Dermis microvascular lymphatic vessel endothelial cell (primary cell): ENCODE measurements at regions not wholly inside any gene's neighbourhood (a gene's known extent, or its start where the extent isn't known, plus 50 kb on each side); places are given as distances from the start of the nearest gene placed in this dataset.

Experiments used
- DNase-seq, 2 donors: peaks; one replicate each; pipeline versions ENCODE4 v3.0.0 to v3.0.0-alpha.2; 2010; ENCODE audit warnings: low read depth in 2 of 2

- peak in 1 of 2 donors; percentile 43 for DNase-seq
Observed at GRCh38 chr7:86947929-86948328, 111.5 kb downstream of the ELAPOR2 start.

- DNase-seq: no peak
Observed at GRCh38 chr7:86943447-86943846, 116.0 kb downstream of the ELAPOR2 start.

- DNase-seq: no peak
Observed at GRCh38 chr7:86942995-86943394, 116.5 kb downstream of the ELAPOR2 start.

- DNase-seq: peak in 1 of 2 donors; percentile 22
Observed at GRCh38 chr7:86942081-86942480, 117.4 kb downstream of the ELAPOR2 start.

GRCh38 chr7:86939197-86939814, 120.1 kb downstream of the ELAPOR2 start:
- peak; percentile 76 to 81 for DNase-seq

GRCh38 chr7:86937363-86937878, 122.0 kb downstream of the ELAPOR2 start:
- DNase-seq: no peak

- no peak for DNase-seq
Observed at GRCh38 chr7:86933295-86933845, 126.1 kb downstream of the ELAPOR2 start.

GRCh38 chr7:86932038-86932512, 127.4 kb downstream of the ELAPOR2 start:
- DNase-seq: peak in 1 of 2 donors; percentile 75

GRCh38 chr7:86931439-86931838, 128.0 kb downstream of the ELAPOR2 start:
- DNase-seq: no peak

- DNase-seq: no peak
Observed at GRCh38 chr7:86930554-86931307, 128.7 kb downstream of the ELAPOR2 start.

GRCh38 chr7:86929293-86930109, 130.0 kb downstream of the ELAPOR2 start:
- no peak for DNase-seq

GRCh38 chr7:86928308-86928707, 131.1 kb downstream of the ELAPOR2 start:
- DNase-seq: no peak

GRCh38 chr7:86926732-86927131, 132.7 kb downstream of the ELAPOR2 start:
- DNase-seq: peak; percentile 31 to 61

GRCh38 chr7:86925221-86925620, 134.2 kb downstream of the ELAPOR2 start:
- DNase-seq: no peak

GRCh38 chr7:86923527-86923926, 135.9 kb downstream of the ELAPOR2 start:
- no peak for DNase-seq

- no peak for DNase-seq
Observed at GRCh38 chr7:86920154-86920553, 139.3 kb downstream of the ELAPOR2 start.

- DNase-seq: no peak
Observed at GRCh38 chr7:86918245-86918644, 141.2 kb downstream of the ELAPOR2 start.

- DNase-seq: no peak
Observed at GRCh38 chr7:86916277-86916825, 143.1 kb downstream of the ELAPOR2 start.

GRCh38 chr7:86914551-86914950, 144.9 kb downstream of the ELAPOR2 start:
- DNase-seq: peak in 1 of 2 donors; percentile 37
